ENCODE measurements at regions not wholly inside any gene's neighbourhood (a gene's known extent, or its start where the extent isn't known, plus 50 kb on each side); places are given as distances from the start of the nearest gene placed in this dataset.

- H3K9ac ChIP-seq (ENCODE audit: low read length), result peak overlapping the region; percentile 77
- H3K9me3 ChIP-seq (ENCODE audit: control insufficient read depth, low read length), result peaks cover 22% of the 10 kb centered on the region
- H3K36me3 ChIP-seq (ENCODE audit: control insufficient read depth, insufficient read depth, low read length, severe bottlenecking), result no peaks in the 10 kb centered on the region
- no peaks in the 10 kb centered on the region for H3K27me3 ChIP-seq (replicated peaks; ENCODE audit: control insufficient read depth, insufficient read depth, low read length)
- peaks cover 13% of the 10 kb centered on the region for H3K4me1 ChIP-seq (ENCODE audit: control insufficient read depth, insufficient read depth, low read length)
- peak; percentile 74 for DNase-seq (ENCODE audit: low read depth)
- H3K4me3 ChIP-seq (ENCODE audit: low read length), result no peak overlapping the region
Observed at GRCh38 chr13:34076943-34077703, 259.2 kb downstream of the RFC3 start.

GRCh38 chr13:34078334-34078999, 260.5 kb downstream of the RFC3 start:
- H3K9me3 ChIP-seq (ENCODE audit: control insufficient read depth, low read length), result peaks cover 13% of the 10 kb centered on the region
- no peak for DNase-seq (ENCODE audit: low read depth)
- H3K9ac ChIP-seq (ENCODE audit: low read length), result no peak overlapping the region
- H3K36me3 ChIP-seq (ENCODE audit: control insufficient read depth, insufficient read depth, low read length, severe bottlenecking), result no peaks in the 10 kb centered on the region
- H3K4me1 ChIP-seq (ENCODE audit: control insufficient read depth, insufficient read depth, low read length), result peaks cover 13% of the 10 kb centered on the region
- H3K4me3 ChIP-seq (ENCODE audit: low read length), result no peak overlapping the region
- H3K27me3 ChIP-seq (replicated peaks; ENCODE audit: control insufficient read depth, insufficient read depth, low read length), result no peaks in the 10 kb centered on the region

- Histone ChIP-seq H3K9me3 (ENCODE audit: control insufficient read depth, low read length) (no peaks in the 10 kb centered on the region), H3K36me3 (ENCODE audit: control insufficient read depth, insufficient read depth, low read length, severe bottlenecking) (no peaks in the 10 kb centered on the region), H3K4me1 (ENCODE audit: control insufficient read depth, insufficient read depth, low read length) (peaks cover 5% of the 10 kb centered on the region), H3K4me3 (ENCODE audit: low read length) (no peak overlapping the region), H3K27me3 (replicated peaks; ENCODE audit: control insufficient read depth, insufficient read depth, low read length) (no peaks in the 10 kb centered on the region), H3K9ac (ENCODE audit: low read length) (no peak overlapping the region)
- peak; percentile 70 for DNase-seq (ENCODE audit: low read depth)
Observed at GRCh38 chr13:34085204-34085603, 267.3 kb downstream of the RFC3 start.

- H3K4me3 ChIP-seq (ENCODE audit: low read length), result no peak overlapping the region
- H3K36me3 ChIP-seq (ENCODE audit: control insufficient read depth, insufficient read depth, low read length, severe bottlenecking), result no peaks in the 10 kb centered on the region
- DNase-seq (ENCODE audit: low read depth), result no peak
- H3K27me3 ChIP-seq (replicated peaks; ENCODE audit: control insufficient read depth, insufficient read depth, low read length), result no peaks in the 10 kb centered on the region
- H3K4me1 ChIP-seq (ENCODE audit: control insufficient read depth, insufficient read depth, low read length), result peaks cover 5% of the 10 kb centered on the region
- no peak overlapping the region for H3K9ac ChIP-seq (ENCODE audit: low read length)
- no peaks in the 10 kb centered on the region for H3K9me3 ChIP-seq (ENCODE audit: control insufficient read depth, low read length)
Observed at GRCh38 chr13:34086281-34086680, 268.3 kb downstream of the RFC3 start.

- H3K4me3 ChIP-seq (ENCODE audit: low read length), result no peak overlapping the region
- H3K4me1 ChIP-seq (ENCODE audit: control insufficient read depth, insufficient read depth, low read length), result peaks cover 5% of the 10 kb centered on the region
- no peaks in the 10 kb centered on the region for H3K27me3 ChIP-seq (replicated peaks; ENCODE audit: control insufficient read depth, insufficient read depth, low read length)
- H3K9ac ChIP-seq (ENCODE audit: low read length), result no peak overlapping the region
- no peaks in the 10 kb centered on the region for H3K36me3 ChIP-seq (ENCODE audit: control insufficient read depth, insufficient read depth, low read length, severe bottlenecking)
- no peaks in the 10 kb centered on the region for H3K9me3 ChIP-seq (ENCODE audit: control insufficient read depth, low read length)
- DNase-seq (ENCODE audit: low read depth), result no peak
Observed at GRCh38 chr13:34087791-34088190, 269.8 kb downstream of the RFC3 start.

- DNase-seq (ENCODE audit: low read depth), result no peak
- no peaks in the 10 kb centered on the region for H3K36me3 ChIP-seq (ENCODE audit: control insufficient read depth, insufficient read depth, low read length, severe bottlenecking)
- H3K9me3 ChIP-seq (ENCODE audit: control insufficient read depth, low read length), result no peaks in the 10 kb centered on the region
- H3K4me1 ChIP-seq (ENCODE audit: control insufficient read depth, insufficient read depth, low read length), result peaks cover 7% of the 10 kb centered on the region
- H3K27me3 ChIP-seq (replicated peaks; ENCODE audit: control insufficient read depth, insufficient read depth, low read length), result no peaks in the 10 kb centered on the region
- H3K9ac ChIP-seq (ENCODE audit: low read length), result no peak overlapping the region
- no peak overlapping the region for H3K4me3 ChIP-seq (ENCODE audit: low read length)
Observed at GRCh38 chr13:34103854-34104253, 285.9 kb downstream of the RFC3 start.

GRCh38 chr13:34104853-34105252, 286.9 kb downstream of the RFC3 start:
- H3K4me1 ChIP-seq (ENCODE audit: control insufficient read depth, insufficient read depth, low read length), result peaks cover 7% of the 10 kb centered on the region

GRCh38 chr13:34107806-34108205, 289.9 kb downstream of the RFC3 start:
- H3K4me3 ChIP-seq (ENCODE audit: low read length), result no peak overlapping the region
- peaks cover 7% of the 10 kb centered on the region for H3K4me1 ChIP-seq (ENCODE audit: control insufficient read depth, insufficient read depth, low read length)
- DNase-seq (ENCODE audit: low read depth), result peak; percentile 26
- no peak overlapping the region for H3K9ac ChIP-seq (ENCODE audit: low read length)
- H3K36me3 ChIP-seq (ENCODE audit: control insufficient read depth, insufficient read depth, low read length, severe bottlenecking), result no peaks in the 10 kb centered on the region
- peaks cover 4% of the 10 kb centered on the region for H3K27me3 ChIP-seq (replicated peaks; ENCODE audit: control insufficient read depth, insufficient read depth, low read length)
- peaks cover 9% of the 10 kb centered on the region for H3K9me3 ChIP-seq (ENCODE audit: control insufficient read depth, low read length)

More at GRCh38 chr13:34104853-34105252, 286.9 kb downstream of the RFC3 start:
- H3K36me3 ChIP-seq (ENCODE audit: control insufficient read depth, insufficient read depth, low read length, severe bottlenecking), result no peaks in the 10 kb centered on the region
- peaks cover 9% of the 10 kb centered on the region for H3K9me3 ChIP-seq (ENCODE audit: control insufficient read depth, low read length)
- H3K9ac ChIP-seq (ENCODE audit: low read length), result no peak overlapping the region
- H3K27me3 ChIP-seq (replicated peaks; ENCODE audit: control insufficient read depth, insufficient read depth, low read length), result no peaks in the 10 kb centered on the region
- H3K4me3 ChIP-seq (ENCODE audit: low read length), result no peak overlapping the region
- no peak for DNase-seq (ENCODE audit: low read depth)

- DNase-seq (ENCODE audit: low read depth), result no peak
- peaks cover 4% of the 10 kb centered on the region for H3K27me3 ChIP-seq (replicated peaks; ENCODE audit: control insufficient read depth, insufficient read depth, low read length)
- H3K4me3 ChIP-seq (ENCODE audit: low read length), result no peak overlapping the region
- H3K9me3 ChIP-seq (ENCODE audit: control insufficient read depth, low read length), result peaks cover 9% of the 10 kb centered on the region
- no peaks in the 10 kb centered on the region for H3K36me3 ChIP-seq (ENCODE audit: control insufficient read depth, insufficient read depth, low read length, severe bottlenecking)
- H3K4me1 ChIP-seq (ENCODE audit: control insufficient read depth, insufficient read depth, low read length), result peaks cover 7% of the 10 kb centered on the region
- H3K9ac ChIP-seq (ENCODE audit: low read length), result no peak overlapping the region
Observed at GRCh38 chr13:34108410-34108809, 290.5 kb downstream of the RFC3 start.

GRCh38 chr13:34114581-34114980, 296.6 kb downstream of the RFC3 start:
- no peak for DNase-seq (ENCODE audit: low read depth)
- peaks cover 8% of the 10 kb centered on the region for H3K27me3 ChIP-seq (replicated peaks; ENCODE audit: control insufficient read depth, insufficient read depth, low read length)
- H3K4me1 ChIP-seq (ENCODE audit: control insufficient read depth, insufficient read depth, low read length), result no peaks in the 10 kb centered on the region
- peaks cover 5% of the 10 kb centered on the region for H3K9me3 ChIP-seq (ENCODE audit: control insufficient read depth, low read length)
- H3K4me3 ChIP-seq (ENCODE audit: low read length), result no peak overlapping the region
- H3K9ac ChIP-seq (ENCODE audit: low read length), result no peak overlapping the region
- H3K36me3 ChIP-seq (ENCODE audit: control insufficient read depth, insufficient read depth, low read length, severe bottlenecking), result no peaks in the 10 kb centered on the region

GRCh38 chr13:34116651-34117050, 298.7 kb downstream of the RFC3 start:
- peaks cover 3% of the 10 kb centered on the region for H3K9me3 ChIP-seq (ENCODE audit: control insufficient read depth, low read length)
- no peak overlapping the region for H3K4me3 ChIP-seq (ENCODE audit: low read length)
- no peaks in the 10 kb centered on the region for H3K4me1 ChIP-seq (ENCODE audit: control insufficient read depth, insufficient read depth, low read length)
- no peak overlapping the region for H3K9ac ChIP-seq (ENCODE audit: low read length)
- H3K27me3 ChIP-seq (replicated peaks; ENCODE audit: control insufficient read depth, insufficient read depth, low read length), result peaks cover 7% of the 10 kb centered on the region
- no peak for DNase-seq (ENCODE audit: low read depth)
- H3K36me3 ChIP-seq (ENCODE audit: control insufficient read depth, insufficient read depth, low read length, severe bottlenecking), result no peaks in the 10 kb centered on the region

Data from adipocyte (in vitro differentiated cells).